Keratinocyte (primary cell): ENCODE measurements at regions not wholly inside any gene's neighbourhood (a gene's known extent, or its start where the extent isn't known, plus 50 kb on each side); places are given as distances from the start of the nearest gene placed in this dataset.
"Not testable (repeated sequence)": the region's sequence is repeated elsewhere in the genome, so short reads cannot be mapped to it uniquely, and the experiment has no call there.

Experiments used
- DNase-seq: peaks from one replicate; pipeline ENCODE4 v3.0.0-alpha.2; 2011; ENCODE audit warnings: low read depth, missing footprints, low spot score
- FAIRE-seq: peaks from 2 replicates; lab custom pipeline; 2011; peaks lifted over from hg19 to GRCh38; lab: Jason Lieb, UNC
- H2AFZ ChIP-seq: 2 replicates; pipeline ENCODE4 v1.6.0; 2012; ENCODE audit warnings: low read length, control low read depth, inconsistent platforms; ENCODE audit not compliant: control insufficient read depth
- H3K27ac ChIP-seq: 2 replicates; pipeline ENCODE4 v1.5.1; 2011; ENCODE audit warnings: low read length; ENCODE audit not compliant: control insufficient read depth, insufficient read depth
- H3K27me3 ChIP-seq: 3 replicates; pipeline ENCODE4 v1.6.0; 2011; ENCODE audit warnings: low read length; ENCODE audit not compliant: control insufficient read depth, insufficient read depth; ENCODE audit errors: extremely low read depth
- H3K36me3 ChIP-seq, 2 experiments: 2 replicates in 1 of 2; 3 replicates in 1 of 2; pipeline ENCODE4 v1.5.1; 2011; ENCODE audit warnings: low read length in 2 of 2, mild to moderate bottlenecking in 1 of 2; ENCODE audit not compliant: control insufficient read depth in 2 of 2, insufficient read depth in 2 of 2; ENCODE audit errors: extremely low read depth in 1 of 2
- H3K4me1 ChIP-seq: 3 replicates; pipeline ENCODE4 v1.5.1; 2011; ENCODE audit warnings: low read length; ENCODE audit not compliant: control insufficient read depth, insufficient read depth; ENCODE audit errors: extremely low read depth
- H3K4me2 ChIP-seq: 3 replicates; pipeline ENCODE4 v1.6.0; 2011; ENCODE audit warnings: low read depth, low read length; ENCODE audit not compliant: control insufficient read depth, insufficient read depth; ENCODE audit errors: extremely low read depth
- H3K4me3 ChIP-seq, 3 experiments: fragments of 200-600 bp in 1 of 3; sonication (generic) in 1 of 3; 2 replicates in 2 of 3; 3 replicates in 1 of 3; pipeline ENCODE4 v1.5.1; 2011 to 2016; ENCODE audit warnings: low read length in 3 of 3, mild to moderate bottlenecking in 3 of 3, control low read depth in 2 of 3, inconsistent platforms in 1 of 3, low read depth in 1 of 3, mixed read lengths in 1 of 3, mixed run types in 1 of 3, moderate library complexity in 1 of 3; ENCODE audit not compliant: control insufficient read depth in 2 of 3, insufficient read depth in 2 of 3; ENCODE audit errors: extremely low read depth in 1 of 3
- H3K79me2 ChIP-seq: 2 replicates; pipeline ENCODE4 v1.6.0; 2012; ENCODE audit warnings: low read length; ENCODE audit not compliant: control insufficient read depth, insufficient read depth
- H3K9ac ChIP-seq: 3 replicates; pipeline ENCODE4 v1.6.0; 2011; ENCODE audit warnings: low read length; ENCODE audit not compliant: control insufficient read depth, insufficient read depth; ENCODE audit errors: extremely low read depth
- H3K9me1 ChIP-seq: 3 replicates; pipeline ENCODE4 v1.6.0; 2011; ENCODE audit warnings: low read length; ENCODE audit not compliant: control insufficient read depth, insufficient read depth; ENCODE audit errors: extremely low read depth
- H3K9me3 ChIP-seq: 2 replicates; pipeline ENCODE4 v1.5.1; 2012; ENCODE audit warnings: low read depth, low read length; ENCODE audit not compliant: control insufficient read depth
- H4K20me1 ChIP-seq: 3 replicates; pipeline ENCODE4 v1.6.0; 2011; ENCODE audit warnings: low read length; ENCODE audit not compliant: control insufficient read depth, insufficient read depth; ENCODE audit errors: extremely low read depth
- EZH2 ChIP-seq: IDR thresholded peaks from one replicate; pipeline ENCODE4 v1.6.1; 2012; ENCODE audit warnings: inconsistent platforms, mild to moderate bottlenecking, low read length, moderate library complexity
- dilution Hi-C: fragments of 300-500 bp; cut with MboI; formaldehyde crosslinking; loops from one replicate; pipeline ENCODE4 v1.7.0; 2020; ENCODE audit warnings: low sequenced_read_pairs; ENCODE audit not compliant: extremely low pct_ligation_motif_present
- TF ChIP-seq, protein P1 (sequence below), 3 experiments: IDR thresholded peaks in 1 of 3; conservative IDR thresholded peaks in 1 of 3; optimal IDR thresholded peaks in 1 of 3; 2 replicates in 2 of 3; 3 replicates in 1 of 3; pipeline versions ENCODE3 to v1.5.1; 2011; ENCODE audit warnings: low read length in 3 of 3, mild to moderate bottlenecking in 3 of 3, moderate library complexity in 2 of 3, control low read depth in 1 of 3, inconsistent platforms in 1 of 3; ENCODE audit not compliant: insufficient read depth in 2 of 3; ENCODE audit errors: extremely low read depth in 1 of 3

DNA sequence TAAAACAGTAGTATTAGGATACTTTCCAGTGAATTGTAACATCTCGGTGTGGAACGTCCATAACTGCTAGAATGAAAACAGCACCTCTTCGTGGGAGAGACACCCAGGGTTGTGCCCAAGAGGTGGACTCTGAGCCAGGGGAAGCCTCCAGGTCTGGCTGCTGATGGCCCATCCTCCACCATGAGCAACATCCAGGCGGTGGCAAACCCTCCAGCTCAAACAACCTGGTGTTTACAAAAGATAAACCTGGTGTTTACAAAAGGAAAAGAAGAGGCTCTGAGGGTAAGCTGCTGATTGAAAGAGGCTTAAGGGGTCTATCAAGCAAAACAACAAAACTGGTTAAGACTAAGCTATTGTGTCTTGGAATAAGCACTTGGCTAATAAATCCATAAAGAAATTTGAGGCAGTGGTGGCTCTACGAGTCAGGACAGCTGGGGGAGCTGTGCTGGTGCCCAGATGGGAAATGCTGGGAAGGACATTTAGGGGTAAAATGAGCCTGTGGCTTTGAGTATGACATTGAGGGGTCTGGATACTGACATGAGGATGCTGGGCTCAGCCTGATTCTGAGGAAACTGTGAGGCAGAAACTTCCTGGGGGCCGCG is 909.0 kb downstream of the BRD1 start:
- no peaks in the 10 kb centered on the region for H3K4me1 ChIP-seq
- H4K20me1 ChIP-seq, result no peaks in the 10 kb centered on the region
- dilution Hi-C loops, result no loop called here
- no peaks in the 10 kb centered on the region for H3K27me3 ChIP-seq
- TF ChIP-seq, protein P1, sequence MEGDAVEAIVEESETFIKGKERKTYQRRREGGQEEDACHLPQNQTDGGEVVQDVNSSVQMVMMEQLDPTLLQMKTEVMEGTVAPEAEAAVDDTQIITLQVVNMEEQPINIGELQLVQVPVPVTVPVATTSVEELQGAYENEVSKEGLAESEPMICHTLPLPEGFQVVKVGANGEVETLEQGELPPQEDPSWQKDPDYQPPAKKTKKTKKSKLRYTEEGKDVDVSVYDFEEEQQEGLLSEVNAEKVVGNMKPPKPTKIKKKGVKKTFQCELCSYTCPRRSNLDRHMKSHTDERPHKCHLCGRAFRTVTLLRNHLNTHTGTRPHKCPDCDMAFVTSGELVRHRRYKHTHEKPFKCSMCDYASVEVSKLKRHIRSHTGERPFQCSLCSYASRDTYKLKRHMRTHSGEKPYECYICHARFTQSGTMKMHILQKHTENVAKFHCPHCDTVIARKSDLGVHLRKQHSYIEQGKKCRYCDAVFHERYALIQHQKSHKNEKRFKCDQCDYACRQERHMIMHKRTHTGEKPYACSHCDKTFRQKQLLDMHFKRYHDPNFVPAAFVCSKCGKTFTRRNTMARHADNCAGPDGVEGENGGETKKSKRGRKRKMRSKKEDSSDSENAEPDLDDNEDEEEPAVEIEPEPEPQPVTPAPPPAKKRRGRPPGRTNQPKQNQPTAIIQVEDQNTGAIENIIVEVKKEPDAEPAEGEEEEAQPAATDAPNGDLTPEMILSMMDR (optimal IDR thresholded peaks at IDR 0.05 in 1 of 3, IDR thresholded peaks at IDR 0.05 in 1 of 3, conservative IDR thresholded peaks at IDR 0.05 in 1 of 3; ENCODE audit: extremely low read depth in 1 of 3, insufficient read depth in 2 of 3, low read length in 3 of 3), result no peak
- no peak for TF ChIP-seq EZH2
- H3K27ac ChIP-seq, result no peak overlapping the region
- DNase-seq (no peak), FAIRE-seq (no peak)
- no peak overlapping the region for H3K9ac ChIP-seq
- no peak overlapping the region for H2AFZ ChIP-seq
- H3K9me1 ChIP-seq, result no peaks in the 10 kb centered on the region
- no peak overlapping the region for H3K4me3 ChIP-seq
- H3K4me2 ChIP-seq, result no peak overlapping the region
- H3K79me2 ChIP-seq, result no peaks in the 10 kb centered on the region
- no peaks in the 10 kb centered on the region for H3K36me3 ChIP-seq
- peaks cover 9% of the 10 kb centered on the region for H3K9me3 ChIP-seq

DNA sequence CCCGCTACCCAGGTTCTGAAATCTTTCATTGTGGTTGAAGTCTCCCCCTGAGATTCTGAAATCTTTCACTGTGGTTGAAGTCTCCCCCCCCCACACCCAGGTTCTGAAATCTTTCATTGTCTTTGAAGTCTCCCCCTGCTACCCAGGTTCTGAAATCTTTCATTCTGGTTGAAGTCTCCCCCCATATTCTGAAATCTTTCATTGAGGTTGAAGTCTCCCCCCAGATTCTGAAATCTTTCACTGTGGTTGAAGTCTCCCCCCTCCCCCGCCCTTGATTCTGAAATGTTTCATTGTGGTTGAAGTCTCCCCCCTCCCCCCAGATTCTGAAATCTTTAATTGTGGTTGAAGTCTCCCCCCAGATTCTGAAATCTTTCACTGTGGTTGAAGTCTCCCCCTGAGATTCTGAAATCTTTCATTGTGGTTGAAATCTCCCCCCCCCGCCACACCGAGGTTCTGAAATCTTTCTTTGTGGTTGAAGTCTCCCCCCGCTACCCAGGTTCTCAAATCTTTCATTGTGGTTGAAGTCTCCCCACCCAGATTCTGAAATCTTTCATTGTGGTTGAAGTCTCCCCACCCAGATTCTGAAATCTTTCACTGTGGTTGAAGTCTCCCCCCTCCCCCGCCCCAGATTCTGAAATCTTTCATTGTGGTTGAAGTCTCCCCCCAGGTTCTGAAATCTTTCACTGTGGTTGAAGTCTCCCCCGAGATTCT is 915.2 kb downstream of the BRD1 start:
- DNase-seq, H3K9me3 ChIP-seq, H3K4me3 ChIP-seq, FAIRE-seq, H3K36me3 ChIP-seq, H3K27me3 ChIP-seq, H4K20me1 ChIP-seq, H3K27ac ChIP-seq, dilution Hi-C loops, H3K9ac ChIP-seq, H3K4me1 ChIP-seq, H2AFZ ChIP-seq, H3K4me2 ChIP-seq, H3K9me1 ChIP-seq, H3K79me2 ChIP-seq: not testable (repeated sequence)

DNA sequence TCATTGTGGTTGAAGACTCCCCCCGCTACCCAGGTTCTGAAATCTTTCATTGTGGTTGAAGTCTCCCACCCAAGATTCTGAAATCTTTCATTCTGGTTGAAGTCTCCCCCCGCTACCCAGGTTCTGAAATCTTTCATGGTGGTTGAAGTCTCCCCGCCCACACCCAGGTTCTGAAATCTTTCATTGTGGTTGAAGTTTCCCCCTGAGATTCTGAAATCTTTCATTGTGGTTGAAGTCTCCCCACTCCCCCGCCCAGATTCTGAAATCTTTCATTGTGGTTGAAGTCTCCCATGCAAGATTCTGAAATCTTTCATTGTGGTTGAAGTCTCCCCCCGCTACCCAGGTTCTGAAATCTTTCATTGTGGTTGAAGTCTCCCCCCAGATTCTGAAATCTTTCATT is 916.0 kb downstream of the BRD1 start:
- H2AFZ ChIP-seq, H3K9ac ChIP-seq, H3K27me3 ChIP-seq, DNase-seq, H4K20me1 ChIP-seq, H3K9me3 ChIP-seq, dilution Hi-C loops, H3K9me1 ChIP-seq, H3K36me3 ChIP-seq, H3K79me2 ChIP-seq, H3K4me3 ChIP-seq, H3K4me1 ChIP-seq, H3K4me2 ChIP-seq, FAIRE-seq, H3K27ac ChIP-seq: not testable (repeated sequence)

DNA sequence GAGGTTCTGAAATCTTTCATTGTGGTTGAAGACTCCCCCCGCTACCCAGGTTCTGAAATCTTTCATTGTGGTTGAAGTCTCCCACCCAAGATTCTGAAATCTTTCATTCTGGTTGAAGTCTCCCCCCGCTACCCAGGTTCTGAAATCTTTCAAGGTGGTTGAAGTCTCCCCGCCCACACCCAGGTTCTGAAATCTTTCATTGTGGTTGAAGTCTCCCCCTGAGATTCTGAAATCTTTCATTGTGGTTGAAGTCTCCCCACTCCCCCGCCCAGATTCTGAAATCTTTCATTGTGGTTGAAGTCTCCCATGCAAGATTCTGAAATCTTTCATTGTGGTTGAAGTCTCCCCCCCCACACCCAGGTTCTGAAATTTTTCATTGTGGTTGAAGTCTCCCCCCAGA is 916.6 kb downstream of the BRD1 start:
- dilution Hi-C loops, FAIRE-seq, H3K27me3 ChIP-seq: not testable (repeated sequence)

More for the DNA sequence above, 916.6 kb downstream of the BRD1 start:
- H3K9ac ChIP-seq, H3K4me3 ChIP-seq, H3K4me1 ChIP-seq, H2AFZ ChIP-seq, DNase-seq, H3K36me3 ChIP-seq, H3K79me2 ChIP-seq, H3K27ac ChIP-seq, H3K9me3 ChIP-seq, H3K4me2 ChIP-seq, H4K20me1 ChIP-seq, H3K9me1 ChIP-seq: not testable (repeated sequence)
